Fibroblast of mammary gland (primary cell): ENCODE measurements at regions not wholly inside any gene's neighbourhood (a gene's known extent, or its start where the extent isn't known, plus 50 kb on each side); places are given as distances from the start of the nearest gene placed in this dataset.

Experiments
- DNase-seq: peaks from one replicate; pipeline ENCODE4 v3.0.0-alpha.2; 2010; ENCODE audit warnings: low read depth
- H3K4me3 ChIP-seq: 2 replicates; pipeline ENCODE4 v1.5.1; 2011; ENCODE audit warnings: low read depth, mild to moderate bottlenecking, low read length, moderate library complexity; ENCODE audit not compliant: control insufficient read depth
- TF ChIP-seq, protein P1 (sequence below): conservative IDR thresholded peaks from 2 replicates; pipeline ENCODE4 v1.5.1; 2011; ENCODE audit warnings: low read depth, low read length, inconsistent platforms; ENCODE audit not compliant: control insufficient read depth, insufficient read depth

DNA sequence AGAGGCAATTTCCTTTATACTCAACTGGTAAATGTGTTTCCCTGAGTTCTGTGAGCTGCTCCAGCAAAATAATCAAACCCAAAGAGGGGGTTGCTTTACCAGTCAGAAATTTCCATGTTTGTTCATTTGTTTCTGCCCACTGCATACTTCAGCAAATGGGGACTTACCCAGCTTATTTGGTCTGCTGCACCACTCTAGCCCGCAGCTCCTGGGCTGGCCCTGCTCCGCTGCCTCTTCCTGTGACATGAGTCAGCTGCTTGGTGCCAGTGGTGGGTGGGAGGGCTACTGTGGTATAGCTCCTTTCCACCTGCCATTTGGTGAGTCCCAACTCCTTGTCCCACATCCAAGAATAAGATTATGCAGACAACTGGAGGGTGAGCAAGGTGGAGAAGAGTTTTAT lies 644.2 kb downstream of the MCTP2 start:
- TF ChIP-seq, protein P1, sequence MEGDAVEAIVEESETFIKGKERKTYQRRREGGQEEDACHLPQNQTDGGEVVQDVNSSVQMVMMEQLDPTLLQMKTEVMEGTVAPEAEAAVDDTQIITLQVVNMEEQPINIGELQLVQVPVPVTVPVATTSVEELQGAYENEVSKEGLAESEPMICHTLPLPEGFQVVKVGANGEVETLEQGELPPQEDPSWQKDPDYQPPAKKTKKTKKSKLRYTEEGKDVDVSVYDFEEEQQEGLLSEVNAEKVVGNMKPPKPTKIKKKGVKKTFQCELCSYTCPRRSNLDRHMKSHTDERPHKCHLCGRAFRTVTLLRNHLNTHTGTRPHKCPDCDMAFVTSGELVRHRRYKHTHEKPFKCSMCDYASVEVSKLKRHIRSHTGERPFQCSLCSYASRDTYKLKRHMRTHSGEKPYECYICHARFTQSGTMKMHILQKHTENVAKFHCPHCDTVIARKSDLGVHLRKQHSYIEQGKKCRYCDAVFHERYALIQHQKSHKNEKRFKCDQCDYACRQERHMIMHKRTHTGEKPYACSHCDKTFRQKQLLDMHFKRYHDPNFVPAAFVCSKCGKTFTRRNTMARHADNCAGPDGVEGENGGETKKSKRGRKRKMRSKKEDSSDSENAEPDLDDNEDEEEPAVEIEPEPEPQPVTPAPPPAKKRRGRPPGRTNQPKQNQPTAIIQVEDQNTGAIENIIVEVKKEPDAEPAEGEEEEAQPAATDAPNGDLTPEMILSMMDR, result no peak
- no peak for DNase-seq
- no peak overlapping the region for H3K4me3 ChIP-seq

DNA sequence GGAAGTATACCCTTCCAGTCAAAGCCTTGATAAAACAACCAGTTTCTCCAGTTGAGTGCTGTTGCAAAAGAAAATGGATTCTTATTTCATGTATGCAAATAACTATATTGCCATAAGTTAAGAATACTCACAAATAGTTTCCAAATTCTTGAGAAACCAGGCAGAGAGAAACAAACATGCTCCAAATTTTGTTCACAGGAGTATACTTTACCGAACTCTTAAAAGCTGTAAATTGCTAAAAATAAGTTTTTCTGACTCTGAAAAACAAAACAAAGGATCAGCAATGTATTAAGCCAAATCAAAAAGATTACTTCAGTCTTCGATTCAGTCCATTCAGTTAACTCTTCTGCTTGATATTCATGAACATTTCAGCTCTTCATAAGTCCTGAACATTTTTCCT lies 646.5 kb downstream of the MCTP2 start:
- no peak overlapping the region for H3K4me3 ChIP-seq
- DNase-seq, result no peak
- TF ChIP-seq, protein P1, result no peak

DNA sequence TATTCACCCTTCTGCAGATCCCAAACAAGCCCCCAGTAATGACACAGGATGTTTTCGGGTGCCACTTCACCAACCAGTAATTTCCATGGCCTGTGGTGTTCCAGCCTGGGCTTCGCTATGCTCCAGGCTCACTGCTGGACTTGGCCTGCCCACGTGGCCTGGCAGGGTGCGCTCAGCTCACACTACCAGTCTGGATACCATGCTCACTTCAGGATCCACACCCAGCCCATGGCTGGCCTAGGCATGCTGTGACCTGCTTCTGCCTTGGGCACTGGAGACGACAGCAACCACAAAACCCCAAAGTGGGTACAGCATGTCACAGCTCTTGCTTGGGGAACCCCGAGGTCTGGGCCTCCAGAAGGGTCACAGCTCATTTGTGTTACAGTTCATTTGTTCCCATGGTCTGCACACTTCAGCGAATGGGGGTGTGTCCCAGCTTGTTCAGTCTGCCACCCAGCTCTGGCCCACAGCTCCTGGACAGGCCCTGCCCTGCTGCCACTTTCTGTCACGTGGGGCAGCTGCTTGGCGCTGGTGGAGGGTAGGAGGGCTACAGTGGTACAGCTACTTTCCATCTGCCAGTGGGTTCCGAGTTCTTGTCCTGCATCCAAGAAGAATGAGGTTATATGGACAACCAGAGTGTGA lies 650.8 kb downstream of the MCTP2 start:
- DNase-seq, result no peak
- TF ChIP-seq, protein P1, result no peak

DNA sequence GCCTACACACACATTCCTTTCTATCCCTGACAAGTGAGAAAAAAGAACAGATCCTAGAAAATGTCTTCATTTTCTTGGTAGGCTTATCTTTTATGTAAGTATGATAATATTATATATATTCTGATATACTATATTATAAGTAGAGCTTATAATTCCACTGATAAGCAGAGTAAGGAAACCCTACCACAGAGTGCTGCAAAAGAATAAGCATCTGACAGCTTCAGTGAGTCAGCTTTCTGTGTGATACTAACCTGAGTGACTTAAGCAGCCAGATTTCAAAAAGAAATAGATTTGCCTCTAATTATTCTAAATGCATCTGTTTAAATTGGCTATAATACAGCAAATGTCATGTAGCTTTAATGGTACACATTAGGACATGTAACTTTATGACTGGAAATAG lies 656.0 kb downstream of the MCTP2 start:
- H3K4me3 ChIP-seq, result no peak overlapping the region
- DNase-seq, result no peak
- TF ChIP-seq, protein P1, result no peak

More for the DNA sequence above, 650.8 kb downstream of the MCTP2 start:
- H3K4me3 ChIP-seq, result no peak overlapping the region

DNA sequence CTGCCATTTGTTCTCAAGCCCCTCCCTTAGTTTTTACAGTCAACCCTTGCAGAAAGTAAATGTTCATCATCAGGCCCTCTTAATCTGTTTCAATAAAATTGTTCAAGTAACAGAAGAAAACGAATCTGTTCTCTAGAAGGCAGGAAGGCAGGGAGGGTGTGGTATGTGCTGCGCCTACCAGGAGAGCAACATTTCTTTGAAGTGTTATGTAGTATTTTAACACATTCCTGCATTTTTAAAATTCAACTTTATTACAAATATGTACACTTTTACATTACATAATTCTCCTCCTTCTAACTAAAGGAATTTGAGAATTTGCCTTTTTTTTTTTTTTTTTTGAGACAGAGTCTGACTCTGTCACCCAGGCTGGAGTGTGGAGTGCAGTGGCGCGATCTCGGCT lies 657.8 kb downstream of the MCTP2 start:
- H3K4me3 ChIP-seq, result no peak overlapping the region
- TF ChIP-seq, protein P1, result no peak
- DNase-seq, result no peak

DNA sequence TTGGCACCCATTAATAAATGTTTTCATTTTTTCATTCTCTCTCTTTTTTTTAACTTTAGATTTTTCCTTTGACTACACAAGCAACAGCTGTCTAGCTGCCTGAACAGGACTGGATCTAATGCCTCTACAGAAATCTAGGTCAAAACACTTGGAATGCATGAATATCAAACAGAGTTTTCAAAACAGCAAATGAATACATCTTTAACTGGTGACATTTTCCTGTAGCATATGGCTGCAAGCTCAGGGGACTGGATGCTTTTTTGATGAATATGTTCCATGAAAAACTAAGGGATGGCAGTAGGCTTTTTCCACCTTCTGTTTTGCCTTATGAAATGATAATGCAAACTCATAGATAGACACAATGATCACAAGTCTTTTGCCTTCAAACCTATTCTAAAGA lies 661.7 kb downstream of the MCTP2 start:
- TF ChIP-seq, protein P1, result no peak
- no peak for DNase-seq
- H3K4me3 ChIP-seq, result no peak overlapping the region

DNA sequence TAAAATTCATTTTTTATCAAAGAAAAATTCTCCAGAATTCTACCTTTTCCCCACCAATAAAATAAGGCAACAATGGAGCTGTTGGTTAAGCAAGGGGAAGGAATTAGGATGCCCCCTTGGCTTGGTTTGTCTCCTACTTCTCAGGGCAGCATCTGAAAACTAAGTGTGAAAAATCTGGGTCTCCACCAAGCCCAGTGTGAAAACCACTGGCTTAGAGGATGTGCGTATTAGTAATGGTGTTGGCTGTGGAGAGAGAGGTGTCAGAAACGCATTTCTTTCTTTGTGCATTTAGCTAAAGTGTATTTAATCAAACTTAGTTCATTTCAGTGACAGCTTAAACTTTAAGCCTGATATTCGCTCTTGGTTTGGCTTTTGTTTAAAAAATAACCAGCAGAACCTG lies 662.7 kb downstream of the MCTP2 start:
- no peak overlapping the region for H3K4me3 ChIP-seq
- no peak for DNase-seq
- TF ChIP-seq, protein P1, result no peak
